ENCODE measurements at regions not wholly inside any gene's neighbourhood (a gene's known extent, or its start where the extent isn't known, plus 50 kb on each side); places are given as distances from the start of the nearest gene placed in this dataset.

- Histone ChIP-seq H3K4me1 (no peaks in the 10 kb centered on the region), H3K4me3 (no peak overlapping the region), H3K27ac (no peak overlapping the region), H3K36me3 (no peaks in the 10 kb centered on the region), H3K27me3 (no peaks in the 10 kb centered on the region), H3K9me3 (no peaks in the 10 kb centered on the region)
- no peak for DNase-seq (ENCODE audit: extremely low spot score in 2 of 2)
- TF ChIP-seq POLR2A (IDR thresholded peaks at IDR 0.05) (no peak), CTCF (IDR thresholded peaks at IDR 0.05) (no peak), POLR2AphosphoS5 (IDR thresholded peaks at IDR 0.05; ENCODE audit: insufficient read depth in 1 of 2, low read depth in 1 of 2) (peak in 1 of 2 donors; percentile 24)
- intact Hi-C loops (cut with DNase I) = no loop called here
Observed at GRCh38 chr10:8389630-8390029, 335.1 kb downstream of the GATA3 start.

DNA sequence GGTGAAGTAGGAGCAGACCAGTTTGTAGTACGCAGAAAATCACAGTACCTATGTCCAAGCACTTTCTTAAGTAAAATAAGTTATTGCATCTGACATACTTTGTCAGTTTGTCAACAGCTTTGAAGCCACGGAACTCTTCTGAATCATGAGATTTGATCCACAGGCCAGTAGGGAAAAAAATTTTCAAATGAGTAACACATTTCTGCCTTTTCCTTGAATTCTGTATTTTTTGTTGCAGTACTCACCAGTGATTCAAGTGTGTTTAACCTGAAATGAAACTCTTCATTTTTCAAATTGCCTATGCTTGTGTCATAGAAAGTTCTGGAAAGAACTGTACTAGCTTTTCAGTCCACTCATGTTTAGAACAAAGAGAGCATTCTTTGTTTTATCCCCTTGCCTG is 337.7 kb downstream of the GATA3 start:
- Histone ChIP-seq H3K4me3 (no peak overlapping the region), H3K27me3 (no peaks in the 10 kb centered on the region), H3K9me3 (no peaks in the 10 kb centered on the region), H3K27ac (no peak overlapping the region), H3K4me1 (no peaks in the 10 kb centered on the region), H3K36me3 (no peaks in the 10 kb centered on the region)
- TF ChIP-seq POLR2A (IDR thresholded peaks at IDR 0.05) (no peak), CTCF (IDR thresholded peaks at IDR 0.05) (no peak), POLR2AphosphoS5 (IDR thresholded peaks at IDR 0.05; ENCODE audit: insufficient read depth in 1 of 2, low read depth in 1 of 2) (no peak)
- intact Hi-C loops (cut with DNase I) = no loop called here
- no peak for DNase-seq (ENCODE audit: extremely low spot score in 2 of 2)

DNA sequence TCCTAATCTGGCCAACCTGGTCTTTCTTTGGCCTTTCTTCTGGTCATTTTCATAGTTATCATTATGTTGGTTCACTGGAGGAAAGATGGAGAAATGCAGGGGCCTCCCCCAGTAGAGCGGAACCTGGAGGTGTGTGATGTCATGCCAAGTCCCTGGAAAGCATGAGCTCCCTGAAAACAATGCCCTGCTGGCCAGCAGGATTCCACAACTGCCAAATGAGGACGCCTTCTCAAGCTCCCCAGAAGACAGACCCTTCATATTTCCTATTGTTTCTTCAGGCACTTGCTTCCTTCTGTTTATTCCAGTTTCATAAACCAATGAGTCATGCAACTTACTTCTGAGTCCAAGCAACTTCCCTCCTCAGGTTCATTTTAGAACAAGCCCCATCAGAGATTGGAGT is 339.0 kb downstream of the GATA3 start:
- H3K9me3 ChIP-seq = no peaks in the 10 kb centered on the region
- H3K4me3 ChIP-seq = no peak overlapping the region
- TF ChIP-seq POLR2AphosphoS5 (IDR thresholded peaks at IDR 0.05; ENCODE audit: insufficient read depth in 1 of 2, low read depth in 1 of 2) = no peak
- TF ChIP-seq CTCF (IDR thresholded peaks at IDR 0.05) = no peak
- TF ChIP-seq POLR2A (IDR thresholded peaks at IDR 0.05) = no peak
- no peaks in the 10 kb centered on the region for H3K4me1 ChIP-seq
- DNase-seq (ENCODE audit: extremely low spot score in 2 of 2) = no peak
- no peaks in the 10 kb centered on the region for H3K36me3 ChIP-seq
- no peak overlapping the region for H3K27ac ChIP-seq
- no peaks in the 10 kb centered on the region for H3K27me3 ChIP-seq
- intact Hi-C loops (cut with DNase I) = no loop called here

DNA sequence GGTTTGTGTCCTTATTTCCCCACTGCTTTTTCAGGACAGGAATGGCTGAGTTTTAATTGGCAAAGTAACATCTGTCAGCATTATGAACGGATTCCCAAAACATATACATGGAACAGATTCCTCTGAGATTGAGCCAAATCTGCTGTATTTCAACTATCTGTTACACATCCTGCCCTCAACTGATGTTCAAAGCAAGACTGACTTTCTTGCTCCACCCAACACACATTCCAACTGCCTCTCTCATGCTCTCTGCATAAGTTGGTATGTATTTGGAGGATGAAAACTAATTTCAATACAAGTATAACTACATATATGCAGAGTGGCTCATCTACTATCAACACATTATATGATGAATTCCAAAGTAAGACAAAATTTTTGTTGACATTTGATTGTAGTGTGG is 342.2 kb downstream of the GATA3 start:
- Histone ChIP-seq H3K36me3 (no peaks in the 10 kb centered on the region), H3K9me3 (no peaks in the 10 kb centered on the region), H3K27ac (no peak overlapping the region), H3K27me3 (no peaks in the 10 kb centered on the region), H3K4me3 (no peak overlapping the region), H3K4me1 (no peaks in the 10 kb centered on the region)
- no peak for DNase-seq (ENCODE audit: extremely low spot score in 2 of 2)
- intact Hi-C loops (cut with DNase I) = no loop called here
- TF ChIP-seq POLR2AphosphoS5 (IDR thresholded peaks at IDR 0.05; ENCODE audit: insufficient read depth in 1 of 2, low read depth in 1 of 2) = no peak
- TF ChIP-seq CTCF (IDR thresholded peaks at IDR 0.05) = no peak
- no peak for TF ChIP-seq POLR2A (IDR thresholded peaks at IDR 0.05)

DNA sequence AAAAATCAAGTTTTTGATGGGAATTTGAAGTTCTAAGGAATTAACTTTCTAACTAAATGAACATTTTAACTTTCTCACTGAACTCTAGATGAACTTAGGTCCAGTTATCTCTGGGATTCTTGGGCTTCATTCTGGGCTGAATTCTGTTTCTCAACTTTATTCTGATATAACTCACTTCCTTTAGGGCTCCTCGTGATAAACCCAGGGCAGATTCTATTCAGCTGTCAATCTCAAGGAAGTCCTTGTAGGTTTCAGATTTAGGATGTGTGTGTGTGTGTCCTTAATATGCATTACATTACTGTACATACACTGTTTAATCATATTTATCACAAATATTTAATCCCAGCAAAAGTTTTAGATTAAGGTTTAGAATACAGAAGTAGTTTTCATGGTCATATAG is 344.3 kb downstream of the GATA3 start:
- H3K36me3 ChIP-seq = no peaks in the 10 kb centered on the region
- intact Hi-C loops (cut with DNase I) = no loop called here
- H3K27me3 ChIP-seq = no peaks in the 10 kb centered on the region
- DNase-seq (ENCODE audit: extremely low spot score in 2 of 2) = no peak
- H3K27ac ChIP-seq = no peak overlapping the region
- H3K4me3 ChIP-seq = no peak overlapping the region
- no peaks in the 10 kb centered on the region for H3K4me1 ChIP-seq
- TF ChIP-seq POLR2AphosphoS5 (IDR thresholded peaks at IDR 0.05; ENCODE audit: insufficient read depth in 1 of 2, low read depth in 1 of 2) (no peak), POLR2A (IDR thresholded peaks at IDR 0.05) (no peak), CTCF (IDR thresholded peaks at IDR 0.05) (no peak)
- H3K9me3 ChIP-seq = no peaks in the 10 kb centered on the region
